ENCODE measurements at regions not wholly inside any gene's neighbourhood (a gene's known extent, or its start where the extent isn't known, plus 50 kb on each side); places are given as distances from the start of the nearest gene placed in this dataset.
A peak's percentile ranks its signal among the peaks of the same experiment; 100 is the strongest.

- no peak for DNase-seq
These were observed 133.4 kb upstream of the FRMD6 start for GRCh38 chr14:51518280-51518679.

DNA sequence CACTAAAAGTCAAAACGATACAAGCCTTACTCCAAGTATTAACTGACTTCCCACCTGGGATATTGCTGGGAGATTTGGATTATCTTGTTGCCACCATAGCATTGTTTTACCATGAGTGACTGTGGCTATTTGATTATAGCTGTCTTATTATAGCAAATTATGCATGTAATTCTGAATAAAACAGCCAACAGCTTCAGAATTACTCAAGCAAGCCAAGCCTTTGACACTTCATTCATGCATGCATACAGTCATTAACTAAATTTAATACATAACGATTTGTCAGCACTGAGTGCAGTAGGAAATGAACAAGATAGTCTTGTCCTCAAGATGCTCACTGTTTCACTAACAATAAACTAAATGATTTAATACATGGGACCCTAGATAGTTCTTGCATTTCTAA lies 133.0 kb upstream of the FRMD6 start:
- no peak for DNase-seq

- no peak for DNase-seq
These were observed 131.6 kb upstream of the FRMD6 start for GRCh38 chr14:51520087-51520486.

DNA sequence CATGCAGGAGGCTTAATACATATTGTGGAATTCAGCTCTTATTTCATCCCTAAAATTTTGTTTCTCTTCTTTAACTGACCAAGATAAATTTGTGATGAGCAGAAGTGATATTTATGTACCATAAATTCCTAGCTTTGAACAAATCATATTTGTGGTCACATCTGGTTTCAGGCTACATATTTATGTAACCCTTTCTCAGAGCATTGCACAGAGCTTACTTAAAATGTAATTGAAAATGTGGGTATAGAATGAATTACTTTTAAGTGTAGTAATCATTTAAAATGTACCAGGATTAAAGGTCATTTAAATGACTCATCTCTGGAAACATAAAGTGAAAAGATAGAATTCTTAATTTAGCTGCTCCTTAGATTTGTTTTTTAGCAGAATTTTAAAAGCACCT lies 129.9 kb upstream of the FRMD6 start:
- DNase-seq, result no peak

DNA sequence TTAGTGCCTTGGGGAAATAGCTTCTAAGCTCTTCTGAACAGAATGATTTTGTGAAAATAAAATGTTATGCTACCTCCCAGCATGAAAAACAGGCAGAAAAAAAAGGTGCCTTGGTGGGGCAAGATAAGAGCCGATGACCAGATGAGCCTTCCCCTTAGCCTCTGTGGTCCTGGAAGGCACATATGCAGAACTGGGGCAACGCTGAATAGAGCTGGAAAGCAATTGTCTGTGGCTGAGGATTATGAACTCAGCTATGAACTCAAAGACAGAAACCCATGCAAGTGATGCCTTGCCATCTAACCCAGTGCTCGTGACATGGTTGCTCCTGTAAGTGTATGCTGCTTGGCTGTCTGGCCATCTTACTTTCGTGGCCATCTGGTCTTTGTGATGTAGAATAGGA lies 128.5 kb upstream of the FRMD6 start:
- no peak for DNase-seq

- no peak for DNase-seq
These were observed 126.0 kb upstream of the FRMD6 start for GRCh38 chr14:51525739-51526138.

GRCh38 chr14:51527073-51527472 lies 124.6 kb upstream of the FRMD6 start:
- DNase-seq, result no peak

DNA sequence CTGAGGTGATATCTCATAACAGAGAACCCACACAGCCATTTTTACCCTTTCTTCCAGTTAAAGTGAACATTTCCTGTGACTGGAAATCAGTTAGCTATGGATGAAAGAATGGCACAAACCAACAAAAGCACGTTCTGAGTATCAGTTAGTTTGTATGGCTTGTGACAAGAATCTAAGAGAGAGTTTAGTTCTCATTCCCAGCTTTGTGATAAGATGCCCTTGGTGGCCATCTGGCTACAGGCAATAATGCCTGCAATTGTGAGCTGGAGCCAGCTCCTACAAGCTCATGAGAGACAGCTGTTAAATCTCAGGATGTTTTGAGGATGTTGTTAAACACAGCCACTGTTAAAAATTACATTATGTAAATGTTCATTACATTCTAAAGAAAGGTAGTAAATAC lies 122.0 kb upstream of the FRMD6 start:
- peak; percentile 85 for DNase-seq

GRCh38 chr14:51533160-51533559 lies 118.5 kb upstream of the FRMD6 start:
- DNase-seq, result no peak

DNA sequence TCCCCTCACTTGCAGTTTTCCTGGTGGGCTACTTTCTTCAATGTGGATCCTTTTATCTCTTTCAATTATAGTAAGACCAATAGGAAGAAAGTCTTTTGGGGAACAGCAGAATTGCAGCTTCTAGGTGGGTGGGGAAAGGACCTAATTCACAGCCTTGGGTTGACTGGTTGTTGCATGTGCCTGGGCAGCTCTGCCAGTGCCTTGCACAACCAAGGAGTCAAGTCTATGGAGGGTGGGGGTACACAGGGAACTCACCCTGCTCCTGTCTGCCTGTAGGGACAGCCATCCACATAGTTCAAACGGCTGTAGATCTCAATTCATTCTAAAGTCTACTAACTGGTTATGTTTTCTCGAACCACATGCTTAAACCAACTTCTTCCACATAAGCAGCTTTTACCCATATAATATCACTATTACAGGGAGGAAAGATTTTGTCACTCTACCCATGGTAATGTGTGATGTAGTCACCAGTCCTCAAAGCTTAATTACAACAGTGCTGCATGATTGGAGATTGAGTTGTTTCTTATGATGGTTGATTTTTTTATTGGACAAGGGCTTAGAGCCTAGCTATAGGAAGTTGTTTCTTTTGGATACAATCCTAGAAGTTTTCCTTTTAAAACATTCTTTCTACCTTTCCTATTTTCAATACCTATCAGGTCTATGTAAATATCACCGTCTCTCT lies 117.7 kb upstream of the FRMD6 start:
- no peak for DNase-seq

DNA sequence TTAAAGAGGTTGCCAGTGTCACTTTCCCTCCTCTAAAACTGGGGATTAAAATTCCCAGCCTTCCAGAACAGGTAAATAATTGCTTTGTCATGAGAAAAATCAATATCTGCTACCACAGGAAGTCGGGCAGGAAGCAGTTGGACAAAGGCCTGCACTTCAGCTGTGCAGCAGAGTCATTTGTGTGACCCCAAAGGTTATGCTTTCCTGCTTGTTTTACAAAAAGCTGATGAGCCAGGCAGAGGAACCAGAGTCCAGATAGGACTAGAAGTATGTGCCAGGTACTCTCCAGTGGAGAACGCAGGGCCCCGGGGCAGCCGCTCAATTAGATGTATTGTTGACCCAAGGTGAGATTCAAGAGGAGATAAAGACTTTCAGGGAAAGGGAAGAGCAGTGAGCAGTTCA lies 117.1 kb upstream of the FRMD6 start:
- no peak for DNase-seq

DNA sequence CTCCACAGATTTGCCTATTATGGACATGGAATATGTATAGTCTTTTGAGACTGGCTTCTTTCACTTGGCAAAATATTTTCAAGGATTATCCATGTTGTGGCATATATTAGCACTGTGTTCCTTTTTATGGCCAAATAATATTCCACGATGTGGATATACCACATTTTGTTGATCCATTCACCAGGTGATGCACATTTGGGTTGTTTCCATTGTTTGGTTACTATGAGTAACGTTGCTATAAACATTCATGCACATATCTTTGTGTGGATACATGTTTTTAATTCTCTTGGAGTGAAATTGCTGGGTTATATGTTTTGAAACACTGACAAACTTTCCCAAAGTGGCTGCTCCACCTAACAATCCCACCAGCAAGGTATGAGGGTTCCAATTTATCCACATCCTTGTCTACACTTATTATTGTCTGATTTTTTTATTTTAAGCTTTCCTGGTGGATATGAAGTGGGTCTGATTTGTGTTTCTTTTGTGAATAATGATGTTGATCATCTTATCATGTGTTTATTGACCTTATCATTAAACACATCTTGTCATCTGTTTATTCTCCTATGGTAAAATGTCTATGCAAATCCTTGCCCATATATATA lies 116.2 kb upstream of the FRMD6 start:
- no peak for DNase-seq

DNA sequence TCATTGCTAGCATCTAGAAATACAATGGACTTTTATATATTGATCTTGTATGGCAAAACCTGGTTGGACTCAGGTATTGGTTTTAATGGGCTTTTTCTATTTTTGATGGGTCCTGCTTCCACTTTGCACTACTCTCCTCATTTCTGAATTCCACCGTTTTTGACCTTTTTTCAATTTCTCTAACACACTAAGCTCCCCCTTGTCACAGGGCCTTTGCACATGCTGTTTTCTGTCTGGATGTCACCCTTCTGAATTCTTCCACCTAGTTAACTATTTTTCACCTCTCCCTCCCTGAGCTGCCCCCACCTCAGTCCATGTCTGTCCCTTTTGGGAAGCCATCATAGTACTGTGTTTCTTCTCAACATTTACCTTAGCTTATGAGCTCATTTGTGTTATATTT lies 112.7 kb upstream of the FRMD6 start:
- no peak for DNase-seq

GRCh38 chr14:51539571-51540037 lies 112.1 kb upstream of the FRMD6 start:
- no peak for DNase-seq

DNA sequence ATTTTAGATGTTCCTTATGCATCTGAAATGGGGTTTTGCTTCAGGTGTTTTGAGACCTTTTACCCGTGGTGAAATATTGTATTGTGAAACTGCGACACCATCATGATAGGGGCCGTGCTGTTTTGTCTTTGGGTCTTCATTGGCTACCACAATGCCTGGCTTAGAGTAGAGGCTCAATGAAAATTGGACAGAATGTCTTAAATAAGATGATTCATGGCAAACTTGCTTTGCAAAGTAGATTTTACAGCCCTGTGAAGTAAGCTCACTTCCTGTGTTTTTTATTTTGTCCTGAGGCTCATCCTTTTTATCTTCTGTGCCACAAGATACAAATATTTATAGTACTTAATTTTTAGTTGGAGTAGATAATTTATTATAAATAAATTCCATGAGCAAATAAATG lies 111.3 kb upstream of the FRMD6 start:
- DNase-seq, result no peak

- no peak for DNase-seq
These were observed 107.2 kb upstream of the FRMD6 start for GRCh38 chr14:51544471-51544870.

- no peak for DNase-seq
These were observed 106.8 kb upstream of the FRMD6 start for GRCh38 chr14:51544901-51545300.

DNA sequence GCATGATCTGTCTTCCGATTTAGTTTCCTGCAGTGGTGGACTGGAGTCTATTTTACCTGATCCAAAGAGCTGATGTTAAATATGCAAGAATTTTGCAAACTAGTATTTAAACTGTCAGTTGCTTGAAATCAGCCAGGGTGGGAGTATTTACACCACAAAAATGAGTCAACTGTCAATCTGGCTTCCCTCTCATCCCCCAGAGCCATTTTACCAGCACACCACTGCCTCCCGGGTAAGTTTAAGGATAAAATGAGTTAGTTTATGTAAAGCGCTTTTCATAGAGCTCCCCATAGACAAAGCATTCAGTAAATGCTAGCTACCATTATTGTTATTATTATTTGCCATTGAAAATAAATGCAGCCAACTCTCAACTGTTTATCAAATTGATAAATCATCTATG lies 106.3 kb upstream of the FRMD6 start:
- peak; percentile 31 for DNase-seq

GRCh38 chr14:51546099-51546498 lies 105.6 kb upstream of the FRMD6 start:
- DNase-seq, result no peak

DNA sequence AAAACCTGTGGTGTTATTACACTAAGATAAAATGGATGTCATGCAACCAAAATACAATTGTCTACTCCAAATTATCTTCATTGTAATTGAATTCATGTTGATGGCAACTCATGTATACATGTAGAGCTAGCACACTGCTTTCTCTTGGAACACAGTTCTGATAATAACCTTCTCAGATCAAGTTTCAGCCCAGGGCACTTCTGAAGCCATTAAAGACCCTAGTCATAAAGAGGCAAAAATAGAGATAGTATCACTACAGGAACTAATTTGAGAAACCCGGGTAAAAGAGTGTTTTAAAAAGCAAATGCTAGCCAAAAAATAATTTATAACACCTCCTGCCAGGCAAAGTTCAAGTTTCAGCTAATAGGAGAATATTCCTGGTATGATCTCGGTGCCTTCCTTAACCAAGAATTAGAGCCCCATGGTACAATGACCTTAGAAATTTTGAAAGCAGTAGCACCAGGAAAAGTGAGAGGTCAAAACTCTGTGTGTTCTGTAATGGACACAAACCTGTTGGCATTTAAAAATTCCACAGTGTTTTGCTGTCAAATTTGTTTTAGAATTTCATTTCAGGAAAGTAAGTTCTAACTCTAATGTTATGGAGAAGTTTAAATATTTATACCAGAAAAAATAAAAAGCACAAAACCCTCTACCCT lies 105.0 kb upstream of the FRMD6 start:
- peak; percentile 57 for DNase-seq

DNA sequence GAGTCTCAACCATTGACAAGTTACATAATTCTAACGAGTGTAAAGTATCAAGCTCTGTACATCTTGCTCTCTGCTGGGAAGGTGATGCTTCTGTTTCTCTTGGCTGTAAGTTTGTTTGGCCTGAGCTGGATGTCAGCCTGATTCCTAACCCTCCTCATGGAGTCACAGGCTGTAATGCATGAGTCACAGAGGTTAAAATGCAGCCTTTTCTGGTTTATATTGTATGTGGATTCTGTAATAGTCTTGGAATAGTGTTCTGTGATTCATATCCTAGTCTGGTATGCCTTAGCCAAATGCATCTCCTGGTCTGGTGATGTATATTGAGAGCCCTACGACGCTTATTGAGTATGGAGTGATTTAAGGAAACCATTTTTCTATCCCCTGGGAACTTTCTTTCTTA lies 104.5 kb upstream of the FRMD6 start:
- DNase-seq, result peak; percentile 73

GRCh38 chr14:51547701-51548100 lies 104.0 kb upstream of the FRMD6 start:
- no peak for DNase-seq

- DNase-seq, result peak; percentile 52
These were observed 103.5 kb upstream of the FRMD6 start for GRCh38 chr14:51548187-51548586.

GRCh38 chr14:51550636-51551035 lies 101.1 kb upstream of the FRMD6 start:
- no peak for DNase-seq

DNA sequence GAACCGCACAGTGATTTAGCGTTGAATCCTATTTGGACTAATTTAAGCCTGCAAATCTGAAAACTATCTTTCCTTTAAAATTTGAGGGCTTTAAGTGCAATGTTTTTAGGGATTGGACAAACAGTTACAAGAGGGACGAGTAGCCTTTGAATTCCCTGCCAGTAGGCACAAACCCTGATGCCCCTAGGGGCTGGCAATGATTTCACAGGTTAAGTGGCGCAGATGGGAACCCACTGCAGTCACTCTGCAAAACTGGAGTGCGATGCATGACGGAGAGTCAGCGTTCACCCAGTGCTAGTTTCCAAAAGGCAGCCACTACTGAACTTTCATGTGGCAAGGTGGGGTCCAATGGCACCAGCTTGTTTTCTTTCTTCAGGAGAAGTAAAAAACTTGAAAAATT lies 99.4 kb upstream of the FRMD6 start:
- peak; percentile 49 for DNase-seq
